ENCODE measurements at regions not wholly inside any gene's neighbourhood (a gene's known extent, or its start where the extent isn't known, plus 50 kb on each side); places are given as distances from the start of the nearest gene placed in this dataset.

- Mint-ChIP-seq H3K4me1 (no peaks in the 10 kb centered on the region), H3K36me3 (no peaks in the 10 kb centered on the region), H3K9me3 (peaks cover 8 to 11% (median 8%) of the 10 kb centered on the region in 3 donors), H3K27me3 (peaks cover 9 to 14% of the 10 kb centered on the region in 2 donors), H3K27ac (no peak overlapping the region), H3K4me3 (no peak overlapping the region)
- Histone ChIP-seq H3K4me3 (ENCODE audit: control insufficient read depth in 1 of 2, extremely low read depth in 1 of 2, low read length in 1 of 2) (no peak overlapping the region), H3K27ac (ENCODE audit: low read length) (no peak overlapping the region), H3K9me3 (no peaks in the 10 kb centered on the region), H3K36me3 (ENCODE audit: control insufficient read depth in 2 of 2, extremely low read depth in 1 of 2, insufficient read depth in 1 of 2, low read length in 1 of 2) (no peaks in the 10 kb centered on the region), H3K27me3 (replicated peaks in 1 of 2; ENCODE audit: control insufficient read depth in 2 of 2, extremely low read depth in 1 of 2, insufficient read depth in 2 of 2, low read length in 1 of 2) (no peaks in the 10 kb centered on the region), H3K4me1 (ENCODE audit: control insufficient read depth in 1 of 2, extremely low read depth in 1 of 2, insufficient read depth in 2 of 2, low read length in 2 of 2) (no peaks in the 10 kb centered on the region)
- ATAC-seq (replicated peaks in 1 of 4) = no peak
- ChIA-PET CTCF (no interaction called here), POLR2A (no interaction called here)
- DNase-seq = no peak
These were observed 61.2 kb downstream of the MAGED1 start for GRCh38 chrX:51954592-51954991.

DNA sequence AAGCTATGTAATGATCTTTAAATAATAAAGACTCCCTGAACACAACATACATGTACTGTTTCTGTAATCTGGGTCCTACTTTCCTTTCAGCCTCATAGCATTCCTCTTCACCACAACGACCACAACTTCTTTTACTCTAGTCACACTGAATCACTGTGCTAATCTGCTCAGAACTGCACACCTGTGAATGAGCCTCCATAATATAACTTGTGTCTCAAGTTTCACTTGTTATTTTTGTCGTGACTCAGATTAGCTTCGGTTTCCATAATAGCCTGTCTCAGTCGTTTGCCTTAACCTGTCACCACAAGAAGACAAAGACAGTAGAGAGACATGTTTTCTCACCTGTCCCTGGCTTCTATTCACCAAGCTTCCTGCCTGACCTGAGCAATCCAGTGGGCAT is 61.8 kb downstream of the MAGED1 start:
- H3K27me3 ChIP-seq (replicated peaks in 1 of 2; ENCODE audit: control insufficient read depth in 2 of 2, extremely low read depth in 1 of 2, insufficient read depth in 2 of 2, low read length in 1 of 2) = no peaks in the 10 kb centered on the region
- WGBS (ENCODE audit: insufficient coverage) = 0% methylated on average over 1 of the region's 4 CpGs
- H3K36me3 ChIP-seq (ENCODE audit: control insufficient read depth in 2 of 2, extremely low read depth in 1 of 2, insufficient read depth in 1 of 2, low read length in 1 of 2) = no peaks in the 10 kb centered on the region
- DNase-seq (no peak), ATAC-seq (replicated peaks in 1 of 4) (no peak)
- no peaks in the 10 kb centered on the region for H3K4me1 ChIP-seq (ENCODE audit: control insufficient read depth in 1 of 2, extremely low read depth in 1 of 2, insufficient read depth in 2 of 2, low read length in 2 of 2)
- peaks cover 8 to 11% (median 8%) of the 10 kb centered on the region in 3 donors for H3K9me3 Mint-ChIP-seq
- no peak overlapping the region for H3K27ac Mint-ChIP-seq
- POLR2A ChIA-PET = no interaction called here
- H3K27me3 Mint-ChIP-seq = peaks cover 9 to 14% of the 10 kb centered on the region in 2 donors
- H3K9me3 ChIP-seq = no peaks in the 10 kb centered on the region
- H3K4me1 Mint-ChIP-seq = no peaks in the 10 kb centered on the region
- H3K4me3 ChIP-seq (ENCODE audit: control insufficient read depth in 1 of 2, extremely low read depth in 1 of 2, low read length in 1 of 2) = no peak overlapping the region
- no peak overlapping the region for H3K4me3 Mint-ChIP-seq
- CTCF ChIA-PET = no interaction called here
- no peaks in the 10 kb centered on the region for H3K36me3 Mint-ChIP-seq
- H3K27ac ChIP-seq (ENCODE audit: low read length) = no peak overlapping the region

- ChIA-PET POLR2A (interaction anchor here in 1 of 2 donors (0.6 kb wide), 1 partner anchor 42 kb away, joined by 3 read pairs; no protein-coding TSS in a partner anchor), CTCF (no interaction called here)
- DNase-seq (no peak), ATAC-seq (replicated peaks in 1 of 4) (no peak)
- H3K4me1 Mint-ChIP-seq = no peaks in the 10 kb centered on the region
- no peak overlapping the region for H3K4me3 Mint-ChIP-seq
- H3K27ac ChIP-seq (ENCODE audit: low read length) = no peak overlapping the region
- peaks cover 6 to 8% of the 10 kb centered on the region in 2 donors for H3K27me3 Mint-ChIP-seq
- no peaks in the 10 kb centered on the region for H3K4me1 ChIP-seq (ENCODE audit: control insufficient read depth in 1 of 2, extremely low read depth in 1 of 2, insufficient read depth in 2 of 2, low read length in 2 of 2)
- no peaks in the 10 kb centered on the region for H3K36me3 Mint-ChIP-seq
- H3K4me3 ChIP-seq (ENCODE audit: control insufficient read depth in 1 of 2, extremely low read depth in 1 of 2, low read length in 1 of 2) = no peak overlapping the region
- H3K27me3 ChIP-seq (replicated peaks in 1 of 2; ENCODE audit: control insufficient read depth in 2 of 2, extremely low read depth in 1 of 2, insufficient read depth in 2 of 2, low read length in 1 of 2) = no peaks in the 10 kb centered on the region
- no peak overlapping the region for H3K27ac Mint-ChIP-seq
- H3K9me3 ChIP-seq = no peaks in the 10 kb centered on the region
- no peaks in the 10 kb centered on the region for H3K36me3 ChIP-seq (ENCODE audit: control insufficient read depth in 2 of 2, extremely low read depth in 1 of 2, insufficient read depth in 1 of 2, low read length in 1 of 2)
- peaks cover 5 to 7% (median 6%) of the 10 kb centered on the region in 3 donors for H3K9me3 Mint-ChIP-seq
These were observed 63.0 kb downstream of the MAGED1 start for GRCh38 chrX:51956441-51956840.

- no peak overlapping the region for H3K27ac Mint-ChIP-seq
- H3K4me1 Mint-ChIP-seq = no peaks in the 10 kb centered on the region
- H3K9me3 Mint-ChIP-seq = no peaks in the 10 kb centered on the region
- DNase-seq (no peak), ATAC-seq (replicated peaks in 1 of 4) (no peak)
- ChIA-PET CTCF (no interaction called here), POLR2A (no interaction called here)
- Histone ChIP-seq H3K27ac (ENCODE audit: low read length) (no peak overlapping the region), H3K4me1 (ENCODE audit: control insufficient read depth in 1 of 2, extremely low read depth in 1 of 2, insufficient read depth in 2 of 2, low read length in 2 of 2) (no peaks in the 10 kb centered on the region), H3K36me3 (ENCODE audit: control insufficient read depth in 2 of 2, extremely low read depth in 1 of 2, insufficient read depth in 1 of 2, low read length in 1 of 2) (no peaks in the 10 kb centered on the region), H3K9me3 (no peaks in the 10 kb centered on the region), H3K4me3 (ENCODE audit: control insufficient read depth in 1 of 2, extremely low read depth in 1 of 2, low read length in 1 of 2) (no peak overlapping the region), H3K27me3 (replicated peaks in 1 of 2; ENCODE audit: control insufficient read depth in 2 of 2, extremely low read depth in 1 of 2, insufficient read depth in 2 of 2, low read length in 1 of 2) (no peaks in the 10 kb centered on the region)
- WGBS (ENCODE audit: insufficient coverage) = no CpG with 5 or more reads among the region's 3 CpGs
- H3K4me3 Mint-ChIP-seq = no peak overlapping the region
- H3K27me3 Mint-ChIP-seq = peaks cover 10 to 35% of the 10 kb centered on the region in 2 donors
- no peaks in the 10 kb centered on the region for H3K36me3 Mint-ChIP-seq
These were observed 81.9 kb downstream of the MAGED1 start for GRCh38 chrX:51975360-51975759.

GRCh38 chrX:51975811-51976210 is 82.4 kb downstream of the MAGED1 start:
- Histone ChIP-seq H3K27ac (ENCODE audit: low read length) (no peak overlapping the region), H3K36me3 (ENCODE audit: control insufficient read depth in 2 of 2, extremely low read depth in 1 of 2, insufficient read depth in 1 of 2, low read length in 1 of 2) (no peaks in the 10 kb centered on the region), H3K4me3 (ENCODE audit: control insufficient read depth in 1 of 2, extremely low read depth in 1 of 2, low read length in 1 of 2) (no peak overlapping the region), H3K9me3 (no peaks in the 10 kb centered on the region), H3K27me3 (replicated peaks in 1 of 2; ENCODE audit: control insufficient read depth in 2 of 2, extremely low read depth in 1 of 2, insufficient read depth in 2 of 2, low read length in 1 of 2) (no peaks in the 10 kb centered on the region), H3K4me1 (ENCODE audit: control insufficient read depth in 1 of 2, extremely low read depth in 1 of 2, insufficient read depth in 2 of 2, low read length in 2 of 2) (no peaks in the 10 kb centered on the region)
- WGBS (ENCODE audit: insufficient coverage) = no CpG with 5 or more reads among the region's 4 CpGs
- no peaks in the 10 kb centered on the region for H3K9me3 Mint-ChIP-seq
- H3K4me1 Mint-ChIP-seq = no peaks in the 10 kb centered on the region
- H3K4me3 Mint-ChIP-seq = no peak overlapping the region
- ATAC-seq (replicated peaks in 1 of 4) (no peak), DNase-seq (no peak)
- ChIA-PET POLR2A (no interaction called here), CTCF (no interaction called here)
- peaks cover 6 to 32% of the 10 kb centered on the region in 2 donors for H3K27me3 Mint-ChIP-seq
- H3K27ac Mint-ChIP-seq = no peak overlapping the region
- no peaks in the 10 kb centered on the region for H3K36me3 Mint-ChIP-seq

DNA sequence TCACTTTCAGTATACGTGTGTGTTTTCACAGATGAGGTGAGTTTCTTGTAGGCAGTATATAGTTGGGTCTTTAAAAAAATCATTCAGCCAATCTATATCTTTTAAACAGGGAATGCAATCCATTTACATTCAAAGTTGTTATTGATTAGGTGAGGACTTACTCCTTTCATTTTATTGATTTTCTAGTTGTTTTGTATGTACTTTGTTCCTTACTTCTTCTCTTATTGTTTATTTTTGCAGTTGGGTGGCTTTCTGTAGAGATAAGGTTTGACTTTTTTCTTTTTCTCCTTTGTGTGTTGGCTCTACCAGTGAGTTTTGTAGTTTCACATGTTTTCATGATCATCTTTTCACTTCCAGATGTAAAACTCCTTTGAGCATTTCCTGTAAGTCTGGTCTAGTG is 83.1 kb downstream of the MAGED1 start:
- no peaks in the 10 kb centered on the region for H3K36me3 ChIP-seq (ENCODE audit: control insufficient read depth in 2 of 2, extremely low read depth in 1 of 2, insufficient read depth in 1 of 2, low read length in 1 of 2)
- H3K4me3 ChIP-seq (ENCODE audit: control insufficient read depth in 1 of 2, extremely low read depth in 1 of 2, low read length in 1 of 2) = no peak overlapping the region
- WGBS (ENCODE audit: insufficient coverage) = no CpG with 5 or more reads among the region's 1 CpG
- no peak overlapping the region for H3K27ac ChIP-seq (ENCODE audit: low read length)
- H3K4me1 Mint-ChIP-seq = no peaks in the 10 kb centered on the region
- no peak overlapping the region for H3K27ac Mint-ChIP-seq
- POLR2A ChIA-PET = no interaction called here
- peaks cover 6 to 32% of the 10 kb centered on the region in 2 donors for H3K27me3 Mint-ChIP-seq
- H3K4me1 ChIP-seq (ENCODE audit: control insufficient read depth in 1 of 2, extremely low read depth in 1 of 2, insufficient read depth in 2 of 2, low read length in 2 of 2) = no peaks in the 10 kb centered on the region
- CTCF ChIA-PET = no interaction called here
- H3K9me3 Mint-ChIP-seq = no peaks in the 10 kb centered on the region
- no peak for ATAC-seq (replicated peaks in 1 of 4)
- no peak overlapping the region for H3K4me3 Mint-ChIP-seq
- no peak for DNase-seq
- no peaks in the 10 kb centered on the region for H3K27me3 ChIP-seq (replicated peaks in 1 of 2; ENCODE audit: control insufficient read depth in 2 of 2, extremely low read depth in 1 of 2, insufficient read depth in 2 of 2, low read length in 1 of 2)
- H3K9me3 ChIP-seq = no peaks in the 10 kb centered on the region
- H3K36me3 Mint-ChIP-seq = no peaks in the 10 kb centered on the region

Measured in T-cell (primary cell).